ENCODE measurements at regions not wholly inside any gene's neighbourhood (a gene's known extent, or its start where the extent isn't known, plus 50 kb on each side); places are given as distances from the start of the nearest gene placed in this dataset.

DNA sequence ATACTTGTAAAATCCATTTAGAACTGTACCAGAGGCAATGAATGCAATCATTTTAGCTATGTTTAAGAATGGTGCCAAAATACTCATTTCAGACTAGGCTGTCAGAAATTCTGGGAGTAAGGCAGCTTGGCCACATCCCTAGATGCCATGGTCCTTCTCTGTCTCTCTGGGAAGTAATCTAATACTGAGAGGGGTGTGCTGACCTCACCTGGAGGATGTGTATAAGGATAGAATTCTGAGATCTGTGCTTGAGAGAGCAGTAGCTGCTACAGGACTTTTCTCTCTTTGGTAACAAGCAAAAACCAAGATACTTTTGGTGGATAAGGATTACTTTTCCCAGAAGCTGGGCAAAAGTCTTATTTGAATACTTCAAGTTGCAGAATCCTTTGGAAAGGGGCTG lies 68.1 kb upstream of the MRPS30 start:
- TF ChIP-seq CTCF (IDR thresholded peaks at IDR 0.05): no peak
- TF ChIP-seq POLR2A (IDR thresholded peaks at IDR 0.05): no peak
